Naive thymus-derived CD4-positive, alpha-beta T cell (primary cell): ENCODE measurements at regions not wholly inside any gene's neighbourhood (a gene's known extent, or its start where the extent isn't known, plus 50 kb on each side); places are given as distances from the start of the nearest gene placed in this dataset.

Source experiments
- ATAC-seq: fragments of 150-1000 bp; cut with Tn5 transposase; 2 replicates; pipeline ENCODE4 v1.10.0; 2021; ENCODE audit warnings: mild to moderate bottlenecking, moderate library complexity
- CTCF ChIA-PET: fragments of 350-600 bp; sonication (Branson Sonifier 250); formaldehyde crosslinking; loops from one replicate; lab custom pipeline; 2021; ENCODE audit warnings: antibody characterized with exemption; lab: Charles Lee
- POLR2A ChIA-PET: fragments of 350-600 bp; sonication (Branson Sonifier 250); formaldehyde crosslinking; loops from one replicate; lab custom pipeline; 2021; ENCODE audit warnings: antibody characterized with exemption, inconsistent platforms; lab: Charles Lee
- DNase-seq, 9 donors: peaks; one replicate each; pipeline versions ENCODE4 v3.0.0 to v3.0.0-alpha.2; 2020 to 2022; ENCODE audit warnings: mixed read lengths in 1 of 9
- H3K27ac ChIP-seq: one replicate; pipeline ENCODE4 v1.7.0; 2013; ENCODE audit warnings: mild to moderate bottlenecking, low read depth, low read length, moderate library complexity
- H3K27me3 ChIP-seq, 2 donors: one replicate each; pipeline ENCODE4 v1.7.0; 2013; ENCODE audit warnings: low read length in 2 of 2, mild to moderate bottlenecking in 2 of 2, moderate library complexity in 2 of 2; ENCODE audit not compliant: control insufficient read depth in 2 of 2, insufficient read depth in 2 of 2
- H3K36me3 ChIP-seq, 3 experiments: 1 replicate in 2 of 3; 2 replicates in 1 of 3; pipeline ENCODE4 v1.7.0; 2013; ENCODE audit warnings: low read length in 3 of 3, mild to moderate bottlenecking in 3 of 3, moderate library complexity in 1 of 3; ENCODE audit not compliant: insufficient read depth in 3 of 3, control insufficient read depth in 2 of 3
- H3K4me1 ChIP-seq, 2 donors: one replicate each; pipeline ENCODE4 v1.7.0; 2013; ENCODE audit warnings: low read length in 2 of 2, mild to moderate bottlenecking in 2 of 2, moderate library complexity in 1 of 2; ENCODE audit not compliant: control insufficient read depth in 2 of 2, insufficient read depth in 2 of 2
- H3K4me3 ChIP-seq: 2 replicates; pipeline ENCODE4 v1.7.0; 2013; ENCODE audit warnings: mild to moderate bottlenecking, low read length
- H3K9me3 ChIP-seq, 3 experiments: 1 replicate in 2 of 3; 2 replicates in 1 of 3; pipeline ENCODE4 v1.7.0; 2013; ENCODE audit warnings: low read length in 3 of 3; ENCODE audit not compliant: control insufficient read depth in 2 of 3
- H3K27ac Mint-ChIP-seq, 9 donors: one replicate each; pipeline ENCODE4 v1.8.0; 2020 to 2022; ENCODE audit warnings: mixed read lengths in 9 of 9, mild to moderate bottlenecking in 8 of 9, moderate library complexity in 5 of 9, inconsistent platforms in 2 of 9
- H3K27me3 Mint-ChIP-seq, 5 donors: one replicate each; pipeline ENCODE4 v1.8.0; 2021 to 2022; ENCODE audit warnings: mixed read lengths in 5 of 5, mild to moderate bottlenecking in 1 of 5
- H3K36me3 Mint-ChIP-seq, 5 donors: one replicate each; pipeline ENCODE4 v1.8.0; 2020 to 2022; ENCODE audit warnings: mixed read lengths in 5 of 5, mild to moderate bottlenecking in 3 of 5, inconsistent platforms in 1 of 5
- H3K4me1 Mint-ChIP-seq, 7 donors: one replicate each; pipeline ENCODE4 v1.8.0; 2020 to 2022; ENCODE audit warnings: mixed read lengths in 7 of 7, mild to moderate bottlenecking in 3 of 7, inconsistent platforms in 1 of 7
- H3K4me3 Mint-ChIP-seq, 10 donors: one replicate each; pipeline ENCODE4 v1.8.0; 2020 to 2022; ENCODE audit warnings: mild to moderate bottlenecking in 10 of 10, mixed read lengths in 10 of 10, moderate library complexity in 6 of 10, inconsistent platforms in 2 of 10
- H3K9me3 Mint-ChIP-seq, 11 donors: one replicate each; pipeline ENCODE4 v1.8.0; 2020 to 2022; ENCODE audit warnings: mixed read lengths in 11 of 11, mild to moderate bottlenecking in 4 of 11, inconsistent platforms in 1 of 11, moderate library complexity in 1 of 11
- intact Hi-C, 2 donors: fragments of 100-400 bp; cut with micrococcal nuclease; formaldehyde crosslinking; loops; one replicate each; pipeline ENCODE4 v1.15.1; 2023

DNA sequence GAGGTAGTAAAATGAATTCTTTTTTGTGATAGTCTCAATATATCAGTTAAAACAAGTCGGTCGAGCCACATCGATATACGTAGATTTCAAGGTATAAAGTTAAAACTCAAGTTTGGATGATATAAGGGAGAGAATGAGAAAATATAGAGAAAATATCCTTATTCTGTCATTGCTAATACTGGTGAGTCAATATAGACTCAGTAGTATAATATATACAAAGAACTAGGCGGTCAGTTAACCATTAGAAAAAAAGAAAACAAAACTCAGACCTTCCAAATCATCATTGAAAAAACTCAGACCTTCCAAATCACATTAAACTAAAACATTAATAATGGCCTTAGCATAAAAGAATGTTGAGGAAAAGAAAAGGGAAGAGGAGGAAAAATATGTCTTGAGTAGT lies 817.1 kb upstream of the IGFBP3 start:
- ChIA-PET CTCF (no interaction called here), POLR2A (no interaction called here)
- Mint-ChIP-seq H3K4me1 (no peaks in the 10 kb centered on the region), H3K9me3 (peaks cover 0 to 9% (median 0%) of the 10 kb centered on the region in 11 donors), H3K27me3 (no peaks in the 10 kb centered on the region), H3K27ac (no peak overlapping the region), H3K36me3 (no peaks in the 10 kb centered on the region), H3K4me3 (no peak overlapping the region)
- Histone ChIP-seq H3K27me3 (no peaks in the 10 kb centered on the region), H3K4me1 (no peaks in the 10 kb centered on the region), H3K27ac (no peak overlapping the region), H3K36me3 (no peaks in the 10 kb centered on the region), H3K9me3 (no peaks in the 10 kb centered on the region), H3K4me3 (no peak overlapping the region)
- DNase-seq (no peak), ATAC-seq (no peak)
- intact Hi-C loops: no loop called here

DNA sequence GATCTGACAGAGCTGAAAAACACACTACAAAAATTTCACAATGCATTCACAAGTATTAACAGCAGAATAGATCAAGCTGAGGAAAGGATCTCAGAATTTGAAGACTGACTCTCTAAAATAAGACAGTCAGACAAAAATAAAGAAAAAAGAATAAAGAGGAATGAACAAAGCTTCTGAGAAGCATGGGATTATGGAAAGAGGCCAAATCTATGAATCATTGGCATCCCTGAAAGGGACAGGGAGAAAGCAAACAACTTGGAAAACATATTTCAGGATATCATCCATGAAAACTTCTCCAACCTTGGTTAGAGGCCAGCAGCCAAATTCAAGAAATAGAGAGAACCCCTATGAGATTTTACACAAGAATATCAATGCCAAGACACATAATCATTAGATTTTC lies 804.8 kb upstream of the IGFBP3 start:
- peaks cover 0 to 3% (median 0%) of the 10 kb centered on the region in 3 experiments for H3K9me3 ChIP-seq
- H3K4me3 Mint-ChIP-seq: no peak overlapping the region
- no peak for DNase-seq
- H3K9me3 Mint-ChIP-seq: peaks cover 0 to 18% (median 7%) of the 10 kb centered on the region in 11 donors
- intact Hi-C loops: no loop called here
- H3K4me1 ChIP-seq: no peaks in the 10 kb centered on the region
- no peak overlapping the region for H3K27ac ChIP-seq
- POLR2A ChIA-PET: no interaction called here
- no peak overlapping the region for H3K4me3 ChIP-seq
- H3K36me3 ChIP-seq: no peaks in the 10 kb centered on the region
- no peak for ATAC-seq
- no peaks in the 10 kb centered on the region for H3K27me3 ChIP-seq
- peaks cover 0 to 5% (median 0%) of the 10 kb centered on the region in 5 donors for H3K36me3 Mint-ChIP-seq
- CTCF ChIA-PET: no interaction called here
- no peak overlapping the region for H3K27ac Mint-ChIP-seq
- H3K4me1 Mint-ChIP-seq: no peaks in the 10 kb centered on the region
- H3K27me3 Mint-ChIP-seq: no peaks in the 10 kb centered on the region

GRCh38 chr7:46725136-46725535 lies 804.1 kb upstream of the IGFBP3 start:
- Mint-ChIP-seq H3K9me3 (peaks cover 0 to 23% (median 7%) of the 10 kb centered on the region in 11 donors), H3K27ac (no peak overlapping the region), H3K4me1 (no peaks in the 10 kb centered on the region), H3K27me3 (no peaks in the 10 kb centered on the region), H3K4me3 (no peak overlapping the region), H3K36me3 (peaks cover 0 to 5% (median 0%) of the 10 kb centered on the region in 5 donors)
- Histone ChIP-seq H3K9me3 (peaks cover 0 to 3% (median 0%) of the 10 kb centered on the region in 3 experiments), H3K27me3 (no peaks in the 10 kb centered on the region), H3K4me3 (no peak overlapping the region), H3K36me3 (no peaks in the 10 kb centered on the region), H3K27ac (no peak overlapping the region), H3K4me1 (no peaks in the 10 kb centered on the region)
- ChIA-PET POLR2A (no interaction called here), CTCF (no interaction called here)
- intact Hi-C loops: no loop called here
- ATAC-seq (no peak), DNase-seq (no peak)

GRCh38 chr7:46723742-46724141 lies 802.7 kb upstream of the IGFBP3 start:
- POLR2A ChIA-PET: no interaction called here
- DNase-seq: no peak

DNA sequence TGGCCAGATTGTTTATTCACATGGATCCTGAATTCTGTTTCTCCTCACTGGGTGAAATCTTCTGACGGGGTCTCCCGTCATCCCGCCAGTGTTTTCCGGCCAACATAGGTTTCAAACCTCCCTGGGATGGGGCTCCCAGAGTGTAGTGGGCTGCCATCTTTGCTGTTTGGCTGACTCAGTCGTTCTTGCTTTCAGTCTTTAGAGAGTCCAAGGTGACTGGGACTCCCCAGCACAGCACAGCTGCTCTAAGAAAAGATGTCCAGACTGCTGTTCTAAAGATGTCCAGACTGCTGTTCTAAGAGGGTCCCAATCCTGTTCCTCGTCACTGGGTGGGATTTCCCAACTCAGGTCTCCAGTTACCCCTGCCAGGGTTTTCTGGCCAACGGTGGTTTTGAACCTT lies 801.9 kb upstream of the IGFBP3 start:
- no peaks in the 10 kb centered on the region for H3K4me1 ChIP-seq
- no peak overlapping the region for H3K27ac ChIP-seq
- ATAC-seq (no peak), DNase-seq (no peak)
- Mint-ChIP-seq H3K4me3 (no peak overlapping the region), H3K9me3 (peaks cover 3 to 22% (median 7%) of the 10 kb centered on the region in 11 donors), H3K4me1 (no peaks in the 10 kb centered on the region), H3K27me3 (no peaks in the 10 kb centered on the region), H3K36me3 (peaks cover 0 to 5% (median 0%) of the 10 kb centered on the region in 5 donors), H3K27ac (no peak overlapping the region)
- H3K9me3 ChIP-seq: peaks cover 0 to 3% (median 0%) of the 10 kb centered on the region in 3 experiments
- intact Hi-C loops: no loop called here
- no peak overlapping the region for H3K4me3 ChIP-seq
- POLR2A ChIA-PET: no interaction called here
- CTCF ChIA-PET: interaction anchor here (0.9 kb wide), 1 partner anchor 800 kb away, joined by 3 read pairs; no protein-coding TSS in a partner anchor
- H3K36me3 ChIP-seq: no peaks in the 10 kb centered on the region
- H3K27me3 ChIP-seq: no peaks in the 10 kb centered on the region

More at GRCh38 chr7:46723742-46724141, 802.7 kb upstream of the IGFBP3 start:
- CTCF ChIA-PET: interaction anchor here (0.9 kb wide), 1 partner anchor 801 kb away, joined by 3 read pairs; no protein-coding TSS in a partner anchor
- peaks cover 0 to 5% (median 0%) of the 10 kb centered on the region in 5 donors for H3K36me3 Mint-ChIP-seq
- no peak for ATAC-seq
- Histone ChIP-seq H3K4me3 (no peak overlapping the region), H3K36me3 (no peaks in the 10 kb centered on the region), H3K9me3 (peaks cover 0 to 3% (median 0%) of the 10 kb centered on the region in 3 experiments), H3K27ac (no peak overlapping the region), H3K4me1 (no peaks in the 10 kb centered on the region), H3K27me3 (no peaks in the 10 kb centered on the region)
- no peak overlapping the region for H3K27ac Mint-ChIP-seq
- H3K4me1 Mint-ChIP-seq: no peaks in the 10 kb centered on the region
- intact Hi-C loops: no loop called here
- H3K4me3 Mint-ChIP-seq: no peak overlapping the region
- peaks cover 2 to 22% (median 7%) of the 10 kb centered on the region in 11 donors for H3K9me3 Mint-ChIP-seq
- H3K27me3 Mint-ChIP-seq: no peaks in the 10 kb centered on the region

DNA sequence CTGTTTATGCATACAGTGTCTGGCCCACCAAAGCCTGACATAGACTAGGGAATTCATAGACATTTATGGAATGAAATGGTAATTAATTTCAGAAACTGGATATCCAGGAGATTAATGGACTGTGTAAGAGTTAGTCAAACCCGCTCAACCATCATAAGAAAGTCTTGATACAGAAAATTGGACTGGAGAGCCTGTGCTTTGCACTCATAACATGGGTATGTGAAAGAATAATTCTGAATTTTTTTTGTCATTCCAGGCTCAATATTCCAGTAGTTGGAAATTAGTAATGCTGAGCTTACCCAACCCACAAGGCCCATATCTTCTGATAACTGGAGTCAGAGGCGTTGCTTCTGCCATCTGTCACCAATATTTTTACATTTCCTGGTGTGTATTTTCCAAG lies 799.7 kb upstream of the IGFBP3 start:
- H3K27ac ChIP-seq: no peak overlapping the region
- no peak overlapping the region for H3K4me3 ChIP-seq
- H3K27ac Mint-ChIP-seq: no peak overlapping the region
- H3K4me3 Mint-ChIP-seq: no peak overlapping the region
- H3K4me1 Mint-ChIP-seq: no peaks in the 10 kb centered on the region
- no peaks in the 10 kb centered on the region for H3K4me1 ChIP-seq
- intact Hi-C loops: no loop called here
- H3K36me3 ChIP-seq: no peaks in the 10 kb centered on the region
- ATAC-seq (no peak), DNase-seq (no peak)
- H3K27me3 Mint-ChIP-seq: peaks cover 0 to 4% (median 0%) of the 10 kb centered on the region in 5 donors
- ChIA-PET CTCF (no interaction called here), POLR2A (no interaction called here)
- H3K36me3 Mint-ChIP-seq: peaks cover 0 to 5% (median 0%) of the 10 kb centered on the region in 5 donors
- peaks cover 0 to 10% (median 7%) of the 10 kb centered on the region in 11 donors for H3K9me3 Mint-ChIP-seq
- no peaks in the 10 kb centered on the region for H3K27me3 ChIP-seq
- H3K9me3 ChIP-seq: peaks cover 0 to 3% (median 0%) of the 10 kb centered on the region in 3 experiments

DNA sequence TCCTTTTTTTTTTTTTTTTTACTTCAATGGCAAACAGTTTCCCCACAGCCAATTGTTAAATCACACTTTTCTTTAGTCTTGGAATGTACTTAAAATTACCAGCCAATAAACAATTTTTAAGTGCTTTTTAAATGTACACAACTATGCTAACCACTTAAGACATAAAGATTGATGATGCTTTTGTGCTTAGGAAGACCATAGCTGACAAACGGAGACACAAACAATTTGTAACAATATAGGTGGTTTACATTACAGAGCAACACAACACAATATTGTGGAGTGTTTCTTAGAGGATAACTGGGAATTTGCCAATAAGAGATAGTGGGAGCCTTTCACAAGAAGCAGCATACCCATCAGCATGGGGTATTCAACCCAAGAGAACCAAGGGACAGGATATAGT lies 798.5 kb upstream of the IGFBP3 start:
- H3K36me3 ChIP-seq: no peaks in the 10 kb centered on the region
- Mint-ChIP-seq H3K4me3 (no peak overlapping the region), H3K4me1 (no peaks in the 10 kb centered on the region), H3K9me3 (peaks cover 0 to 8% (median 5%) of the 10 kb centered on the region in 11 donors), H3K27me3 (peaks cover 0 to 4% (median 0%) of the 10 kb centered on the region in 5 donors), H3K36me3 (peaks cover 0 to 4% (median 0%) of the 10 kb centered on the region in 5 donors), H3K27ac (no peak overlapping the region)
- ChIA-PET POLR2A (no interaction called here), CTCF (no interaction called here)
- DNase-seq: no peak
- H3K4me1 ChIP-seq: no peaks in the 10 kb centered on the region
- peaks cover 0 to 3% (median 0%) of the 10 kb centered on the region in 3 experiments for H3K9me3 ChIP-seq
- no peak for ATAC-seq
- intact Hi-C loops: no loop called here
- no peak overlapping the region for H3K27ac ChIP-seq
- no peaks in the 10 kb centered on the region for H3K27me3 ChIP-seq
- H3K4me3 ChIP-seq: no peak overlapping the region
